ENCODE measurements at regions not wholly inside any gene's neighbourhood (a gene's known extent, or its start where the extent isn't known, plus 50 kb on each side); places are given as distances from the start of the nearest gene placed in this dataset.

DNA sequence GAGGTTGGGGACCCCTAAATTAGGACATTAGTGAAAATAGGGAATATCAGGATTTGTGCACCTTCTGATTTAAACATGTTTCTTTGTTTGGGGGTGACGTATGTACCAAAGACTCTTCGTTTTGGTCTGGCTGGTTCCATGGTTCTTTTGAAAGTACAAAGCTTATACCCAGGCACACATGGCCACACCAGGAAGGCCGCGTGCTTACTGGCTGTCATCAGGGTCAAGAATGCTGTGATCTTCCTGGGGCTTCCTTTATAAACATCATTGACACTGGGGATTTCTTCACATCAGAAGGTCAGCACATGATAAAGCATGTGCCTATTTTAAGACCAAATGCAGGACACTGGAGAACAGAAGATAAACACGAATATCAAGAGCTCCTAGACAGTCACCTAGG is 230.6 kb upstream of the ID2 start:
- Mint-ChIP-seq H3K4me3 (no peak overlapping the region), H3K9me3 (ENCODE audit: low read depth) (no peaks in the 10 kb centered on the region), H3K27ac (no peak overlapping the region), H3K36me3 (no peaks in the 10 kb centered on the region), H3K27me3 (peaks cover 2% of the 10 kb centered on the region), H3K4me1 (ENCODE audit: low read depth) (peaks cover 14% of the 10 kb centered on the region)

DNA sequence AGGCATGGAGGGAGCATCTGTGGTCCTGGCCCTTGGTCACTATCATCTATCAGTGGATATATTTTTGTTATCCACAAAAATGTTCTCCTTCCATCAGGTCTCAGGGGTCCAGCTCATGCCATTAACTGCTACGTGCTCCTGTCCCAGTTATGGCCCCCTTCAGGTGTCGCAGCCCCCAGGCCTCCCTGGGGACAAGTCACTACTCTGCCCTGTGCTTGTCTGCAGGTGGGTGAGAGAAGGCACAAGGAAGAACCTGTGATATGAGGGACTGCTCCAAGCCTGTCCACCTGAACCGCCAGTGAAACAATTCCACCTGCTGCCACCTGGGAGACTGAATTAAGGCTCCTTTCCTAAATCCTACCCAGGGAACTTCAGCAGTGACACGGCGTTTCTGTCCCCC is 229.6 kb upstream of the ID2 start:
- H3K36me3 Mint-ChIP-seq, result no peaks in the 10 kb centered on the region
- no peak overlapping the region for H3K27ac Mint-ChIP-seq
- H3K4me3 Mint-ChIP-seq, result no peak overlapping the region
- peaks cover 17% of the 10 kb centered on the region for H3K4me1 Mint-ChIP-seq (ENCODE audit: low read depth)
- no peaks in the 10 kb centered on the region for H3K27me3 Mint-ChIP-seq
- H3K9me3 Mint-ChIP-seq (ENCODE audit: low read depth), result no peaks in the 10 kb centered on the region

DNA sequence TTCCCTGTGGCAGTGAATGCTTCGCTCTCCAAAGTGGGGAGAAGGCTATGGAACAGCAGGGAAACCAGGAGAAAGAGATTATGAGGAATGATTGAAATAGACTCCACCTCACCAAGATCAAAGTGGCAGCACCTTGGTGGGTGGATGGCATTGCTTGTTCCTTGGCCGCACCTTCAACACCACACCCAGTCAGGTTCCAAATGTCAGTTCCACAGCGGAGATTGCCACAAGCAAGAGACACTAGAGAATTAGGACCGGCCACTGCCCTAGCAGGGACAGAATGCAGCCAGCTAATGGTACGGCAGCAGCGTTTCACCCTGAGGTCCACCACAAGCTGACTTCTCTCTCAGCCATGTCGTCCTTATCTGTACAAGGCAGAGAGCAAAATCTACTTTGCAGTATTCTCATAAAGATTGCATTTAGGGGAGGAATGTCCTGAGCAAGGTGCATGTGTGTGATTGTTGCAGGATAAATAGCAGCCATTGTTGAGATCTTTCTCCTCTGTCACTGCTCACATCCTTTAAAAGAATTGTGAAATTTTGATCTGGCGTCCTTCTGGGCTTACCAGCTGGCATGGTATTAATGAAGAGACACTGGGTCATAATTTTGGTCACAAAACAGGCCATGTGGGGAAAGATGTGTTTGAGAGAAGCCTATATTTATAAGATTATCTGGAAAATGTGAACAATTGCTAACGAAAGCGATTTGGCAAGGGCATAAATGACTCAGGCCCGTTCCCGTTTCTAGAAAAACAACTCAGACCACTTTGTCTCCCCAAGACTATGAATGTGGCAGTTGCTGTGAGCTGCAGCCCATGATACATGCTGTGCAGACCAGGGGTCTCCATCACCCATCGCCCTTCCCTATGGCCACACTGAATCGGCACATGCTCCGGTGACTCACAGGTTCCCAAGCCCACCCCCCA is 228.6 kb upstream of the ID2 start:
- H3K36me3 Mint-ChIP-seq, result no peaks in the 10 kb centered on the region
- no peak overlapping the region for H3K27ac Mint-ChIP-seq
- no peak overlapping the region for H3K4me3 Mint-ChIP-seq
- no peaks in the 10 kb centered on the region for H3K9me3 Mint-ChIP-seq (ENCODE audit: low read depth)
- H3K27me3 Mint-ChIP-seq, result peaks cover 2% of the 10 kb centered on the region
- H3K4me1 Mint-ChIP-seq (ENCODE audit: low read depth), result peaks cover 25% of the 10 kb centered on the region

DNA sequence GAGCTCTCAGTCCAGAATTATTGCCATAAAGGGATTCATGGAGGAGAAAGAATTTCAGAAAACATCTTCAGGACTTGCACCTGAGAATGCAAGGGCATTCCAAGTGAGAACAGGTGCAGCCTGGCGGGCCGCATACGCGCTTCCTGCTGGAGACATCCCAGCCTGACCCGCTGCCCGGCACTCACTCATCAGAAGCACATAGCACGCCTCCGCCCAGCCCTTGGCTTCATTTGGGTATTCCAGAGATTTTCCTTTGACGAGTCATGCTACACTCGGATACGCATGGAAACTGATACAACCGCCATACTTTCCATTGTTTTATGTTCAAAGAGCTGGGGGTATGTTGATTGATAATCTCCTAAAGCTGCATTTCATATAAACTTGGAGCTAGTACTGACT is 228.0 kb upstream of the ID2 start:
- peaks cover 2% of the 10 kb centered on the region for H3K27me3 Mint-ChIP-seq
- no peaks in the 10 kb centered on the region for H3K36me3 Mint-ChIP-seq
- peaks cover 26% of the 10 kb centered on the region for H3K4me1 Mint-ChIP-seq (ENCODE audit: low read depth)
- no peaks in the 10 kb centered on the region for H3K9me3 Mint-ChIP-seq (ENCODE audit: low read depth)
- H3K4me3 Mint-ChIP-seq, result no peak overlapping the region
- H3K27ac Mint-ChIP-seq, result no peak overlapping the region

DNA sequence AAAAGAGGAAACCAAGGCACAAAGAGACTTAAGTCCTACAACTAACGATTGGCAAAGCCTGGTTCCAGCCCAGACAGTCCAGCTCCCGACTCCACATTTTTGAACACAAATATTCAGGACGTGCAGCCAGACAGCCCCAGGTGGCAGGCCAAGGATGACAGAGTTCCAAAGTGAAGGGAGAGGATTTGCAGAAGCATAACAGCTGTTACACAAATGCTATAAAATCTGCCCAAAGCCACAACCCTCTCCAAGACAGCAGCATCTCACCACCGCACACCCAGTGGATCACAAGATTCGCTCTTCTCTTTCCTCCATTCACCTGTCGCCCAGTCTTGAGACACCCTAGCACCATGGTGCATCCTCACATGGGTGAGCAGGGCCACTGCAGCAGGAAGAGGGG is 227.1 kb upstream of the ID2 start:
- no peaks in the 10 kb centered on the region for H3K9me3 Mint-ChIP-seq (ENCODE audit: low read depth)
- H3K4me1 Mint-ChIP-seq (ENCODE audit: low read depth), result peaks cover 26% of the 10 kb centered on the region
- H3K27me3 Mint-ChIP-seq, result peaks cover 2% of the 10 kb centered on the region
- H3K36me3 Mint-ChIP-seq, result no peaks in the 10 kb centered on the region
- H3K27ac Mint-ChIP-seq, result no peak overlapping the region
- no peak overlapping the region for H3K4me3 Mint-ChIP-seq

DNA sequence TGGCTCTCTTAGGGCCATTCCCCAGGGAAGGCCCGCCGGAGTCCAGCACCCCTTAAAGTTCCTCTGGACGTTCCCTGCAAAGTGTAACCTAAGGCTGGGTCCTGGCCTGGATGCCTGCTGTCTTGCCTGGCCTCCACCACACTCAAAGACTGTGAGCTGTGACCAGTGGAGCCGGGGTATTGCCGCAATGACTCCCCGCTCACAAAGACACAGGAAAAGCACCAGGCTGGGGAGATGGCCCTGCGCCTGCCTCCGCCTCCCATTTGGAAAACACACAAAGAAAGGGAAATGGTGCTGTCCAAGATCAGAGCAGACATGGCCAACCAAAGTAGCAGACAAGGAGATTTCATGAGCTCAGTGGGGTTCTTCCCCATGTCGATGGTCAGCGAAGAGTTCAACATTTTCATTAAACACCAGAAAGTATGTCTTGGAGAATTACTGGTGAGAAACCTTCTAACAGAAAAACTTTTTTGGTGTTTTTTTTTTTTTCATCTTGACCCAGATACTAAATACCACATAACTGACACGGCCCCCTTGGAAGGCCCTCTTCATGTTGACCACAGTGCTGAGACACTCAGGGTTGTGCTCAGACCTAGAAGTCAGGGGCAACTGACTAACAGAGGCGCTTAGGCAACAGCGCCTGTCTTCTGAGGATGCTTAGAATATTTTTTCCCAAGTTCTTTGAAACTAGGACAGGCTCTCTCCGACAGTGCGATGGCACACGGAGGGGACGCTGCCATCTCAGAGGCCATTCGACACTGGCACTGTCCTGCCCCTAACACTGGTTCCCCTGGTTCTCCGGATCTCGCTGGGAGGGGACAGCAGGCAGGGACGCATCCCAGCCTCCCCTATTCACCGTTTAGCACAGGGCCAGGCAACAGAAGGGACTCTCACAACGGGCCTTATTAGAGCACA is 226.4 kb upstream of the ID2 start:
- H3K4me3 Mint-ChIP-seq, result peak overlapping the region; percentile 58
- no peaks in the 10 kb centered on the region for H3K9me3 Mint-ChIP-seq (ENCODE audit: low read depth)
- peaks cover 26% of the 10 kb centered on the region for H3K4me1 Mint-ChIP-seq (ENCODE audit: low read depth)
- H3K36me3 Mint-ChIP-seq, result no peaks in the 10 kb centered on the region
- H3K27ac Mint-ChIP-seq, result no peak overlapping the region
- H3K27me3 Mint-ChIP-seq, result peaks cover 7% of the 10 kb centered on the region

GRCh38 chr2:8456151-8457091 is 225.4 kb upstream of the ID2 start:
- Mint-ChIP-seq H3K36me3 (peaks cover 2% of the 10 kb centered on the region), H3K9me3 (ENCODE audit: low read depth) (no peaks in the 10 kb centered on the region), H3K27ac (peak overlapping the region; percentile 41), H3K4me3 (peak overlapping the region; percentile 58), H3K4me1 (ENCODE audit: low read depth) (peaks cover 26% of the 10 kb centered on the region), H3K27me3 (peaks cover 7% of the 10 kb centered on the region)

GRCh38 chr2:8457092-8457481 is 224.8 kb upstream of the ID2 start:
- H3K27me3 Mint-ChIP-seq, result peaks cover 9% of the 10 kb centered on the region
- H3K9me3 Mint-ChIP-seq (ENCODE audit: low read depth), result no peaks in the 10 kb centered on the region
- peaks cover 2% of the 10 kb centered on the region for H3K36me3 Mint-ChIP-seq
- H3K27ac Mint-ChIP-seq, result no peak overlapping the region
- H3K4me1 Mint-ChIP-seq (ENCODE audit: low read depth), result peaks cover 26% of the 10 kb centered on the region
- peak overlapping the region; percentile 80 for H3K4me3 Mint-ChIP-seq

- no peaks in the 10 kb centered on the region for H3K9me3 Mint-ChIP-seq (ENCODE audit: low read depth)
- H3K4me3 Mint-ChIP-seq, result peak overlapping the region; percentile 80
- H3K36me3 Mint-ChIP-seq, result peaks cover 2% of the 10 kb centered on the region
- H3K27me3 Mint-ChIP-seq, result peaks cover 10% of the 10 kb centered on the region
- no peak overlapping the region for H3K27ac Mint-ChIP-seq
- peaks cover 26% of the 10 kb centered on the region for H3K4me1 Mint-ChIP-seq (ENCODE audit: low read depth)
These were observed 224.0 kb upstream of the ID2 start for GRCh38 chr2:8457699-8458502.

- H3K9me3 Mint-ChIP-seq (ENCODE audit: low read depth), result no peaks in the 10 kb centered on the region
- peaks cover 10% of the 10 kb centered on the region for H3K27me3 Mint-ChIP-seq
- peaks cover 2% of the 10 kb centered on the region for H3K36me3 Mint-ChIP-seq
- H3K27ac Mint-ChIP-seq, result no peak overlapping the region
- no peak overlapping the region for H3K4me3 Mint-ChIP-seq
- peaks cover 26% of the 10 kb centered on the region for H3K4me1 Mint-ChIP-seq (ENCODE audit: low read depth)
These were observed 223.1 kb upstream of the ID2 start for GRCh38 chr2:8458503-8459459.

GRCh38 chr2:8459474-8459873 is 222.4 kb upstream of the ID2 start:
- peaks cover 2% of the 10 kb centered on the region for H3K36me3 Mint-ChIP-seq
- peaks cover 26% of the 10 kb centered on the region for H3K4me1 Mint-ChIP-seq (ENCODE audit: low read depth)
- H3K27ac Mint-ChIP-seq, result no peak overlapping the region
- no peak overlapping the region for H3K4me3 Mint-ChIP-seq
- peaks cover 10% of the 10 kb centered on the region for H3K27me3 Mint-ChIP-seq
- H3K9me3 Mint-ChIP-seq (ENCODE audit: low read depth), result no peaks in the 10 kb centered on the region

DNA sequence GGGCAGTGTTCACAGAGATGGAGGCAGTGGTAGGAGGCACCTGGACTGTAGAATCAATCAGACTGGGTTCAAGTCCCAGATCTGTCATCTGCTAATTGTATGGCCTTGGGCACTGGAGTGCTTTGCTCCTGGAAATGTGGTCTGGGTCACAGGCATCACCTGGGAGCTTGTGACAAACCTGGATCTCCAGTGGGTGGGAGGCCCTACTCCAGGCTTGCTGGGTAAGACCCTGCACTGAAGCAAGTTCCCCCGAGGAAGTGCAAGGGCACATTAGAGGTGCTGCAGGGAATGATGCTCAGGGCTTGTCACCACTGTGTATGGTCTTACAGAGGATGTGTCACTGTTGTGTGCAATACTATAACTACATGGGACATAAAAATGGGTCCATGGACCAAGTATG is 220.5 kb upstream of the ID2 start:
- Mint-ChIP-seq H3K4me1 (ENCODE audit: low read depth) (peaks cover 12% of the 10 kb centered on the region), H3K27me3 (peaks cover 10% of the 10 kb centered on the region), H3K9me3 (ENCODE audit: low read depth) (no peaks in the 10 kb centered on the region), H3K4me3 (no peak overlapping the region), H3K36me3 (peaks cover 2% of the 10 kb centered on the region), H3K27ac (no peak overlapping the region)

- H3K36me3 Mint-ChIP-seq, result peaks cover 2% of the 10 kb centered on the region
- H3K27ac Mint-ChIP-seq, result no peak overlapping the region
- no peak overlapping the region for H3K4me3 Mint-ChIP-seq
- H3K4me1 Mint-ChIP-seq (ENCODE audit: low read depth), result peaks cover 9% of the 10 kb centered on the region
- H3K27me3 Mint-ChIP-seq, result peaks cover 10% of the 10 kb centered on the region
- no peaks in the 10 kb centered on the region for H3K9me3 Mint-ChIP-seq (ENCODE audit: low read depth)
These were observed 219.6 kb upstream of the ID2 start for GRCh38 chr2:8462280-8462679.
